Fibroblast of pulmonary artery (primary cell): ENCODE measurements at regions not wholly inside any gene's neighbourhood (a gene's known extent, or its start where the extent isn't known, plus 50 kb on each side); places are given as distances from the start of the nearest gene placed in this dataset.

Experiments
- DNase-seq: peaks from one replicate; pipeline ENCODE4 v3.0.0-alpha.2; 2010; ENCODE audit warnings: low read depth
- H3K4me3 ChIP-seq: replicated peaks from 2 replicates; pipeline ENCODE4 v1.5.1; 2011; ENCODE audit warnings: low read depth, mild to moderate bottlenecking, control low read depth, low read length, moderate library complexity
- CTCF ChIP-seq: IDR thresholded peaks from 2 replicates; pipeline ENCODE4 v1.5.1; 2011; ENCODE audit warnings: mild to moderate bottlenecking, control low read depth, low read length, inconsistent platforms; ENCODE audit errors: missing control alignments

DNA sequence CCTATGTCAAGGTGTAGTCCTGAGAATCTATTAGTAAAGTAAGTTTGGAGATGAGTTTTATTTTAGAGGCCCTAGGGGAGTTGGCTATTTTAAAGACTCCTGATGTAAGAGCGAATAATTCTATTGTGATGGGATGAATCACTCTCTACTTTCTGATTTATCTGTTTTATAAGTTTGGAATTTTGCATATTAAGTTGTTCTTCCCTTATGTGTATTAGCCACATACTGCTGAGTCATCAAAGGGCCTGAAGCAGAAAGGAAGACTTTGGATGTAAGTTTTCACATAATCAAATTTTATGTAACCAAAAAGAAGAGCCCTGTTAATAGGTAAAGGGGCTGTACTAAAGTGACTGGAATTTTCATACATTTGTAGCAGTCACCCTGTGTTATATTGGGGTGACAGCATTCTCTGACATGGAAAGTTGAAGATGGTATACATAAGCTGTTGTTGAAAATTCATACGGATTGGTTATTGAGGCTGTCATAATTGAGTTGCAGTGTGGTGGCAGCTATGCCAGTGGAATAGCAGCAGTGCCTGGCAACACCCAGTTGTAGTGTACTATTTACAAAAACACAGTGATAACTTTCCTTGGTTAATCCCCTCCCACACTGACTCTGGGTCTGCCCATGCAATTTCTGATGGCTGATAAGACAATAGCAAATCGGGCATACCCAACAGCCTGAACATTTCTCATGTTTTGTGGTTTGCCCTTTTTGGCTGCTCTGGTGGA lies 90.6 kb upstream of the NTM start:
- DNase-seq, result no peak
- TF ChIP-seq CTCF, result no peak
- no peak overlapping the region for H3K4me3 ChIP-seq

GRCh38 chr11:131281316-131281715 lies 89.1 kb upstream of the NTM start:
- no peak for DNase-seq
- TF ChIP-seq CTCF, result no peak
- H3K4me3 ChIP-seq, result no peak overlapping the region

DNA sequence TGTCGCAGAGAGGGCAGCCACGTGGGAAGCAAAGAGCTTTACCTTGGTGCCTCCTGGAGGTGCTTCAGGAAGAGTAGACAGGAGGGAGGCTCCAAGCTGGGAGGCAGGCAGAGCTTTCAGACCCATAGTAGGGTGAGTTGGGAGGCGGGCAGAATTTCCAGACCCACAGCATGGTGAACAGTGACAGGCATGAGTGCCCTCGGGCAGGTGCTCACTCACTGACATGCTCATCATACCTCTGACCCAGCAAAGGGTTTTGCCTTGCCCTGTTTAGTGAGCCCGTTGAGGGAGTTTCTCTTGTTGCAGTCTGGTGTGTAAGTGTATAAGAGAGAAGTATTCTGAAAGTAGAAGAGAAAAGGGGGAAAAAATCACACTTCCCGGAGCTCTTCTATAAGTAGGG lies 86.4 kb upstream of the NTM start:
- no peak for TF ChIP-seq CTCF
- H3K4me3 ChIP-seq, result no peak overlapping the region
- no peak for DNase-seq

- DNase-seq, result no peak
- TF ChIP-seq CTCF, result no peak
- H3K4me3 ChIP-seq, result no peak overlapping the region
Measured at GRCh38 chr11:131288521-131289091, 81.8 kb upstream of the NTM start.

GRCh38 chr11:131290185-131290584 lies 80.2 kb upstream of the NTM start:
- no peak for TF ChIP-seq CTCF
- no peak overlapping the region for H3K4me3 ChIP-seq
- no peak for DNase-seq

DNA sequence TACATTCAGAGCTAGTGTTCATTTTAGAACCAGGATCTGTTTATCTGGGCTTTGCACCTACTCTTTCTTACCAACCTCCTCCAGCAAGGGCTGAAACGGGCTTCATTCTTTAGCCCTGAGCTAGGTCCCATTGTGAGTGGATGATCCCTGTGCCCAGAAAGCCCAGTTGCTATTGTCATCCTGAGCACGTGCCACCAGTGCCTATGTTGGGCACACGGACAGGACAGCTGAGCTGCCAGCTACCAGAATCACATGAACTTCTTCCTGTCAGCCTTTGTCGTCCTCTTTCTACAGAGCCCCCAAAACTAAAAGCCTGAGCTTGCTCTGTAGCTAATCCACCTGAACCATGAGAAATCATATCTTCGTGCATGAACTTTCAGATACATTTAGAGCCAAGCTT lies 74.4 kb upstream of the NTM start:
- no peak for DNase-seq
- TF ChIP-seq CTCF, result no peak
- H3K4me3 ChIP-seq, result no peak overlapping the region

DNA sequence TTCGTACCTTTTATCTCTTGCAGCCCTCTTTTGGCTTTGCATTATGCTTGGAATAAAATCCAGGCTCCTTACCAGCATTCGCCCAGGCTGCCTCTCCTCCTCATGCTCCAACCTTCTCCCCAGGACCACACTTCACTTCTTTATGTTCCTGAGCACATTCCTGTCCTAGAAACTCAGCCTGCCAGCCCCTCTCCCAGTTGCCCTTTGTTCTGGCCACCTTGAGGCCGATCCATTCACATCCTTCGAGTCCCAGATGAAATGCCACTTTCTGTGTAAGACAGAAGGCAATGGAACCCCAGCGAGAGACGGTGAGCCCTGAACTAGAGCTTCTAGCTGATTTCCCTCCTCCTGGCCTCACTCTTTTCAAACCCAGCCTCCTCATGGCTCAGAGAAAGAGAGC lies 73.0 kb upstream of the NTM start:
- DNase-seq, result no peak
- H3K4me3 ChIP-seq, result no peak overlapping the region
- TF ChIP-seq CTCF, result no peak
